CD4-positive, alpha-beta T cell treated with Interleukin-4 for 4 hours (primary cell): ENCODE measurements at regions not wholly inside any gene's neighbourhood (a gene's known extent, or its start where the extent isn't known, plus 50 kb on each side); places are given as distances from the start of the nearest gene placed in this dataset.

Experiments used
- DNase-seq: peaks from one replicate; pipeline ENCODE4 v3.0.0-alpha.2; 2020

- no peak for DNase-seq
Observed at GRCh38 chr2:217047209-217047608, 187.3 kb upstream of the TNP1 start.

GRCh38 chr2:217045700-217046475, 186.0 kb upstream of the TNP1 start:
- DNase-seq = no peak

- DNase-seq = no peak
Observed at GRCh38 chr2:217040099-217040498, 180.2 kb upstream of the TNP1 start.

GRCh38 chr2:217038001-217038400, 178.1 kb upstream of the TNP1 start:
- no peak for DNase-seq

- no peak for DNase-seq
Observed at GRCh38 chr2:217037353-217037752, 177.5 kb upstream of the TNP1 start.

- no peak for DNase-seq
Observed at GRCh38 chr2:217035967-217036366, 176.1 kb upstream of the TNP1 start.

GRCh38 chr2:217033186-217033585, 173.3 kb upstream of the TNP1 start:
- no peak for DNase-seq

GRCh38 chr2:217031445-217031844, 171.6 kb upstream of the TNP1 start:
- no peak for DNase-seq

- DNase-seq = no peak
Observed at GRCh38 chr2:217030081-217030480, 170.2 kb upstream of the TNP1 start.

- DNase-seq = no peak
Observed at GRCh38 chr2:217028128-217028527, 168.3 kb upstream of the TNP1 start.

GRCh38 chr2:217027414-217027813, 167.6 kb upstream of the TNP1 start:
- DNase-seq = no peak

GRCh38 chr2:217026569-217026968, 166.7 kb upstream of the TNP1 start:
- DNase-seq = no peak

- DNase-seq = no peak
Observed at GRCh38 chr2:217026161-217026560, 166.3 kb upstream of the TNP1 start.

GRCh38 chr2:217023611-217024010, 163.7 kb upstream of the TNP1 start:
- no peak for DNase-seq

GRCh38 chr2:217017456-217018252, 157.8 kb upstream of the TNP1 start:
- DNase-seq = no peak

- DNase-seq = no peak
Observed at GRCh38 chr2:217016796-217017419, 157.0 kb upstream of the TNP1 start.

GRCh38 chr2:217014328-217015105, 154.7 kb upstream of the TNP1 start:
- DNase-seq = no peak

GRCh38 chr2:217013926-217014325, 154.1 kb upstream of the TNP1 start:
- no peak for DNase-seq

- DNase-seq = no peak
Observed at GRCh38 chr2:217011576-217011975, 151.7 kb upstream of the TNP1 start.

GRCh38 chr2:217010173-217010572, 150.3 kb upstream of the TNP1 start:
- no peak for DNase-seq

GRCh38 chr2:217008794-217009193, 148.9 kb upstream of the TNP1 start:
- DNase-seq = no peak

- DNase-seq = no peak
Observed at GRCh38 chr2:217006217-217006616, 146.4 kb upstream of the TNP1 start.

- DNase-seq = no peak
Observed at GRCh38 chr2:217004656-217005055, 144.8 kb upstream of the TNP1 start.
